SU-DHL-6 (cell line): ENCODE measurements at regions not wholly inside any gene's neighbourhood (a gene's known extent, or its start where the extent isn't known, plus 50 kb on each side); places are given as distances from the start of the nearest gene placed in this dataset.

Source experiments
- CTCF ChIP-seq: fragments of 200-600 bp; sonication (generic); IDR thresholded peaks from one replicate; pipeline ENCODE4 v1.5.1; 2017; ENCODE audit warnings: antibody characterized with exemption, mild to moderate bottlenecking, low read length, moderate library complexity; ENCODE audit not compliant: insufficient read depth, poor library complexity, severe bottlenecking
- EZH2phosphoT487 ChIP-seq: fragments of 200-600 bp; sonication (generic), shearing (Covaris generic); conservative IDR thresholded peaks from 2 replicates; pipeline ENCODE4 v1.6.1; 2018; ENCODE audit warnings: mild to moderate bottlenecking, antibody characterized with exemption, low read length, moderate library complexity, mixed read lengths

DNA sequence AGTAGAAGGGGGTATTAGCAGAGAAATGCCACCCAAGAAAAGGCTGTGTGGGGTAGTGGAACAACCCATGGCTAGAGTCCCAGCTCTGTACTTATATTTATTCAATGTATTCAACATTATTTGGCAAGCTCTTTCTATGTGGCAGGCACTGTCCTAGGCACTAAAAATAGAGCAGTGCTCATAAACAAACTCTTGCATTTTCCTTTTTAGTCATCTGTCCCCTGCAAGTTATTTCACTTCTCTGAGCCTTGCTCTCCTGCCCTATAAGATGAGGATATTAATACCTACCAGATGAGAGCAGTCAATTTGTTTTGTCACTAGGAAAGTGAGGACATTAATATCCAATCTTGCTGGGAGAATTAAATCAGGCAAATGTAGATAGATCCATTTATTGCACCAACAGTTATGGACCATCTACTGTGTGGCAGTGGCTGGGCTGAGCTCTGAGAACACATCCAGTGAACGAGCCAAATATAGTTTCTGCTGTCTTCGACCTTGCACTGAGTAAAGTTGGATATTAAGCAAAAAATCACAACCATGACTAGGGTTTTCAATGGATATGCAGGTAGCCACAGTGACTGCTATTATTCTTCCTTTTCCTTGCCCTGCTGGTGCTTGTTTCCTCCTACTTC lies 314.3 kb upstream of the TBX3 start:
- TF ChIP-seq CTCF (no peak), EZH2phosphoT487 (no peak)
